HUES6 (cell line): ENCODE measurements at regions not wholly inside any gene's neighbourhood (a gene's known extent, or its start where the extent isn't known, plus 50 kb on each side); places are given as distances from the start of the nearest gene placed in this dataset.
"Not testable (repeated sequence)": the region's sequence is repeated elsewhere in the genome, so short reads cannot be mapped to it uniquely, and the experiment has no call there.

Experiments used
- H3K27ac ChIP-seq: 2 replicates; pipeline ENCODE4 v1.7.0; 2013; ENCODE audit warnings: low read depth, mild to moderate bottlenecking, low read length, inconsistent platforms
- H3K27me3 ChIP-seq: 2 replicates; pipeline ENCODE4 v1.6.1; 2013; ENCODE audit warnings: low read length; ENCODE audit not compliant: control insufficient read depth, insufficient read depth
- H3K36me3 ChIP-seq: 2 replicates; pipeline ENCODE4 v1.6.1; 2013; ENCODE audit warnings: low read length; ENCODE audit not compliant: control insufficient read depth, insufficient read depth
- H3K4me1 ChIP-seq: 2 replicates; pipeline ENCODE4 v1.6.1; 2013; ENCODE audit warnings: low read length; ENCODE audit not compliant: control insufficient read depth, insufficient read depth
- H3K4me3 ChIP-seq: 2 replicates; pipeline ENCODE4 v1.5.1; 2013; ENCODE audit warnings: low read depth, low read length
- H3K9ac ChIP-seq: one replicate; pipeline ENCODE4 v1.6.1; 2013; ENCODE audit warnings: mild to moderate bottlenecking, low read length
- H3K9me3 ChIP-seq: 2 replicates; pipeline ENCODE4 v1.6.1; 2013; ENCODE audit warnings: low read depth, low read length; ENCODE audit not compliant: control insufficient read depth, insufficient read depth

- no peaks in the 10 kb centered on the region for H3K27me3 ChIP-seq
- no peak overlapping the region for H3K4me3 ChIP-seq
- H3K9me3 ChIP-seq = no peaks in the 10 kb centered on the region
- no peak overlapping the region for H3K27ac ChIP-seq
- no peaks in the 10 kb centered on the region for H3K4me1 ChIP-seq
- no peak overlapping the region for H3K9ac ChIP-seq
- no peaks in the 10 kb centered on the region for H3K36me3 ChIP-seq
Measured at GRCh38 chr5:100026606-100027005, 508.6 kb upstream of the FAM174A start.

DNA sequence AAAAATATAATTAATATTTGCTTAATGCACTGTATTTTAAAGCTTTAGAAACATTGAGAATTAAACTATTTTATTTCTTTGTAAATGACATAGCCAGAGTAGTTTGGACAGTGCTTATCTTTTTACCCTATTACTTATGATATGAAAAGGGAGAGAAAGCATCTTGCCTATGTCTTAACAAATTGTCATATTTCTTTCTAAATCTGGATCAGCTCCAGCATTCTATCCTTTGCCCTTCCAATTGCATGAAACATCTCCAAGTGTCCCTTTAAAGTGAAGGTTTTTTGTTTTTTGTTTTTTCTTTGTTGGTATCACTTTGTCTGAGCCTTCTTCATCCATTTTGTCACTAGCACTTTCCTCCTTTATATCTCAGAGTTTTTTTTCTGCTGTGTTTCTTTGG, 511.6 kb upstream of the FAM174A start:
- H3K4me3 ChIP-seq = no peak overlapping the region
- H3K4me1 ChIP-seq = no peaks in the 10 kb centered on the region
- H3K9ac ChIP-seq = no peak overlapping the region
- no peaks in the 10 kb centered on the region for H3K27me3 ChIP-seq
- no peaks in the 10 kb centered on the region for H3K36me3 ChIP-seq
- no peak overlapping the region for H3K27ac ChIP-seq
- H3K9me3 ChIP-seq = no peaks in the 10 kb centered on the region

- no peaks in the 10 kb centered on the region for H3K4me1 ChIP-seq
- no peak overlapping the region for H3K9ac ChIP-seq
Measured at GRCh38 chr5:100017520-100018262, 517.5 kb upstream of the FAM174A start.

GRCh38 chr5:100013305-100013704, 521.9 kb upstream of the FAM174A start:
- not testable (repeated sequence) for H3K36me3 ChIP-seq, H3K9me3 ChIP-seq, H3K9ac ChIP-seq, H3K27me3 ChIP-seq, H3K4me1 ChIP-seq, H3K27ac ChIP-seq, H3K4me3 ChIP-seq

More at GRCh38 chr5:100017520-100018262, 517.5 kb upstream of the FAM174A start:
- H3K27ac ChIP-seq = no peak overlapping the region
- no peak overlapping the region for H3K4me3 ChIP-seq
- H3K27me3 ChIP-seq = no peaks in the 10 kb centered on the region
- H3K36me3 ChIP-seq = no peaks in the 10 kb centered on the region
- no peaks in the 10 kb centered on the region for H3K9me3 ChIP-seq

DNA sequence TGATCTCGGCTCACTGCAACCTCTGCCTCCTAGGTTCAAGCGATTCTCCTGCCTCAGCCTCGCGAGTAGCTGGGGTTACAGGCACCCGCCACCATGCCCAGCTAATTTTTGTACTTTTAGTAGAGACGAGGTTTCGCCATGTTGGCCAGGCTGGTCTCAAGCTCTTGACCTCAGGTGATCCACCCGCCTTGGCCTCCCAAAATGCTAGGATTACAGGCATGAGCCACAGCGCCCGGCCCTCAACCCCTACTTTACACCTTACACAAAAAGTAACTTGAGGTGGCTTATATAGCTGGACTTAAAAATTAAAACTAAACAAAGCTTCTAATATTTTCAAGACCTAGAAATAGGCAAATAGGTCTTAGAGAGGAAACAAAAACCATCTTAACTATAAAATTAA, 524.0 kb upstream of the FAM174A start:
- H3K36me3 ChIP-seq, H3K27ac ChIP-seq, H3K4me3 ChIP-seq, H3K9me3 ChIP-seq, H3K27me3 ChIP-seq, H3K4me1 ChIP-seq, H3K9ac ChIP-seq: not testable (repeated sequence)

- H3K9ac ChIP-seq = no peak overlapping the region
Measured at GRCh38 chr5:100004969-100005368, 530.2 kb upstream of the FAM174A start.

GRCh38 chr5:99998319-99998718, 536.9 kb upstream of the FAM174A start:
- H3K9me3 ChIP-seq = no peaks in the 10 kb centered on the region
- no peak overlapping the region for H3K4me3 ChIP-seq
- no peak overlapping the region for H3K9ac ChIP-seq
- H3K27me3 ChIP-seq = no peaks in the 10 kb centered on the region
- H3K4me1 ChIP-seq = no peaks in the 10 kb centered on the region
- H3K27ac ChIP-seq = no peak overlapping the region
- H3K36me3 ChIP-seq = no peaks in the 10 kb centered on the region

More at GRCh38 chr5:100004969-100005368, 530.2 kb upstream of the FAM174A start:
- Histone ChIP-seq H3K27ac (no peak overlapping the region), H3K27me3 (no peaks in the 10 kb centered on the region), H3K4me3 (no peak overlapping the region), H3K4me1 (no peaks in the 10 kb centered on the region), H3K36me3 (no peaks in the 10 kb centered on the region), H3K9me3 (no peaks in the 10 kb centered on the region)

DNA sequence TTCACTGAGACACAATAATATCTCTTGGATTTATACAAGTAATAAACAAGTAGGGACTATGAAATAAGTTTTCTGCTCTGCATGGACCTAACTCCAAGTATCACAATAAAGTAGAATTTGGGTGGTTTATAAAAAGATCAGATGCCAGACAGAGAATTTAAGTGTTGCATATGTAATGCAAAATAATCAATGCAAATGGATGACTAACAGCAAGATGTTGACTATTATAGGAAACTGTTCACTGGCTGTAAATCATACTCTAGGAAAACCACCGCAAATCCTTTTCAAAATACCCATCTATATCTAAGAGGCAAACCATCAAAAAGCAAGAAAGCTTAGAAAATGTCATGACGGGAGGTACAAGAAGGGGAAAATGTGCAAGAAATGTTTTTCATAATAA, 539.8 kb upstream of the FAM174A start:
- Histone ChIP-seq H3K9me3 (no peaks in the 10 kb centered on the region), H3K27ac (no peak overlapping the region), H3K9ac (no peak overlapping the region), H3K27me3 (no peaks in the 10 kb centered on the region), H3K4me3 (no peak overlapping the region), H3K4me1 (no peaks in the 10 kb centered on the region), H3K36me3 (no peaks in the 10 kb centered on the region)

DNA sequence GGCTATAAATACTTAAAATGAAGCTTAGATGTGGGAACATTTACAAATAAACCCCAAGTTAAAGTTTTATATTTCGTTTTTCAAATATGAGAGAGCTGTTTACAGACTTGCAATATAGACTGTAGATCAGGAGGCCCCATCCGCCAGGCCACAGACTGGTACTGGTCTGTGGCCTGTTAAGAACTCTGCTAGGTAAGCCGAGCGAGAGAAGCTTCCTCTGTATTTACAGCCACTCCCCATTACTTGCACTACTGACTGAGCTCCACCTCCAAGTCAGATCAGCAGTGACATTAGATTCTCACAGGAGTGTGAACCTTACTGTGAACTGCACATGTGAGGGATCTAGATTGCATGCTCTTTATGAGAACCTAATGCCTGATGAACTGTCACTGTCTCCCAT, 561.4 kb upstream of the FAM174A start:
- no peak overlapping the region for H3K4me3 ChIP-seq
- H3K27ac ChIP-seq = no peak overlapping the region
- H3K9ac ChIP-seq = no peak overlapping the region
- H3K36me3 ChIP-seq = no peaks in the 10 kb centered on the region
- H3K27me3 ChIP-seq = no peaks in the 10 kb centered on the region
- H3K9me3 ChIP-seq = no peaks in the 10 kb centered on the region
- H3K4me1 ChIP-seq = no peaks in the 10 kb centered on the region

DNA sequence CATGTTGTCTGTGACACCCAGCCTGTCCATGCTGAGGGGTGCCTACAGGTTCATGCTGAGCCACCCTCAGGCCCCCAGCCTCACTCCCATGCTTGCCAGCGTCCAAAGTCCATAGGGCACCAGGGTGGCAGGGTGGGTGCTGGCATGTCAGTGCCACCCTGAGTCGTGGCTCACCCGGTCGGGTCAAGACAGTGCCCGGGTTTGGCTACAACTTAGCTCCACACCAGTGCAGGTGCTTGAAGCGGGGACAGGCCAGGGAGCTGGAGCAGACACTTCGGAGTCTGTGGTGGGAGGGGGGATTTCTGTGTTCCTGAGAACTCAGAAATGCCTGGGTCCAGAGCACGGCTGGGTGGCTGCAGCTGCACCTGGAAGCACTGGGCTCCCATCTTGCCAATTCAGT, 579.2 kb upstream of the FAM174A start:
- no peaks in the 10 kb centered on the region for H3K36me3 ChIP-seq
- H3K4me1 ChIP-seq = no peaks in the 10 kb centered on the region
- no peak overlapping the region for H3K27ac ChIP-seq
- H3K9me3 ChIP-seq = no peaks in the 10 kb centered on the region
- H3K4me3 ChIP-seq = no peak overlapping the region
- H3K9ac ChIP-seq = no peak overlapping the region
- no peaks in the 10 kb centered on the region for H3K27me3 ChIP-seq

- H3K27me3 ChIP-seq = no peaks in the 10 kb centered on the region
- H3K27ac ChIP-seq = no peak overlapping the region
- no peak overlapping the region for H3K9ac ChIP-seq
- H3K4me3 ChIP-seq = no peak overlapping the region
- no peaks in the 10 kb centered on the region for H3K4me1 ChIP-seq
- H3K36me3 ChIP-seq = no peaks in the 10 kb centered on the region
- H3K9me3 ChIP-seq = no peaks in the 10 kb centered on the region
Measured at GRCh38 chr5:99955006-99955405, 580.2 kb upstream of the FAM174A start.
